Testis (tissue), 2 donors: ENCODE measurements at regions not wholly inside any gene's neighbourhood (a gene's known extent, or its start where the extent isn't known, plus 50 kb on each side); places are given as distances from the start of the nearest gene placed in this dataset.

Experiments
- CTCF ChIP-seq, 3 experiments: fragments of 450-650 bp in 2 of 3; fragments of 200-600 bp in 1 of 3; sonication (generic) in 1 of 3; IDR thresholded peaks; one replicate each; pipeline ENCODE4 v1.5.1; 2016 to 2019; ENCODE audit warnings: antibody characterized with exemption in 3 of 3, mild to moderate bottlenecking in 2 of 3, moderate library complexity in 1 of 3
- POLR2A ChIP-seq: fragments of 450-650 bp; IDR thresholded peaks from one replicate; pipeline ENCODE4 v1.6.1; 2017; ENCODE audit warnings: antibody characterized with exemption, mild to moderate bottlenecking, moderate library complexity

DNA sequence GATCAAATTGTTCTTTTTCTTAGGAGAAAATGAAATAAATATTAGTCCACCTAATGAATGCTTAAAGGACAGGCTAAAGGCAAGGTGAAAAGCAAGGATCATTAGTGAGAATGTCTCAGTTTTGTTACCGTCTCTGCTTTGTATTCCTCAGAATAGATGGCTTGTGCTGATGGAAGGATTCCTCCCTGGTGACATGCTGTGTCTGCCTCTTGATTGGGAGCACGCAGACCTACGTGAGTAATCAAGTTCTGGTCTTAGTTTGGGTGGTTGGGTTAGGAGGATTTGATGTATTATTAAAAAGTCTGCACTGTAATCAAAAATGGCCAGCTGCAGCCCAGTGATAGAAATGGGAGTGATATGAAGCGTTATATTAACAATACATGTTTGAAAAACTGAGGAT is 78.8 kb upstream of the RTL1 start:
- no peak for TF ChIP-seq CTCF (IDR thresholded peaks at IDR 0.05)
- TF ChIP-seq POLR2A: no peak
